ENCODE measurements at regions not wholly inside any gene's neighbourhood (a gene's known extent, or its start where the extent isn't known, plus 50 kb on each side); places are given as distances from the start of the nearest gene placed in this dataset.
"Not testable (repeated sequence)": the region's sequence is repeated elsewhere in the genome, so short reads cannot be mapped to it uniquely, and the experiment has no call there.

DNA sequence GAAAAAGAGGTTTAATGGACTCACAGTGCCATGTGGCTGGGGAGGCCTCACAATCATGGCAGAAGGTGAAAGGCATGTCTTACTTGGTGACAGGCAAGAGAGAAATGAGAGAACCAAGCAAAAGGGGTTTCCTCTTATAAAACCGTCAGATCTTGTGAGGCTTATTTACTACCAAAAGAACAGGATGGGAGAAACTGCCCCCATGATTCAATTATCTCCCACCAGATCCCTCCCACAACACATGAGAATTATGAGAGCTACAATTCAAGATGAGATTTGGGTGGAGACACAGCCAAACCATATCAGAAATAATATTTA, 340.8 kb upstream of the TBC1D5 start:
- not testable (repeated sequence) for H3K79me2 ChIP-seq (ENCODE audit: control insufficient read depth, insufficient read depth, low read length, unreplicated experiment)

DNA sequence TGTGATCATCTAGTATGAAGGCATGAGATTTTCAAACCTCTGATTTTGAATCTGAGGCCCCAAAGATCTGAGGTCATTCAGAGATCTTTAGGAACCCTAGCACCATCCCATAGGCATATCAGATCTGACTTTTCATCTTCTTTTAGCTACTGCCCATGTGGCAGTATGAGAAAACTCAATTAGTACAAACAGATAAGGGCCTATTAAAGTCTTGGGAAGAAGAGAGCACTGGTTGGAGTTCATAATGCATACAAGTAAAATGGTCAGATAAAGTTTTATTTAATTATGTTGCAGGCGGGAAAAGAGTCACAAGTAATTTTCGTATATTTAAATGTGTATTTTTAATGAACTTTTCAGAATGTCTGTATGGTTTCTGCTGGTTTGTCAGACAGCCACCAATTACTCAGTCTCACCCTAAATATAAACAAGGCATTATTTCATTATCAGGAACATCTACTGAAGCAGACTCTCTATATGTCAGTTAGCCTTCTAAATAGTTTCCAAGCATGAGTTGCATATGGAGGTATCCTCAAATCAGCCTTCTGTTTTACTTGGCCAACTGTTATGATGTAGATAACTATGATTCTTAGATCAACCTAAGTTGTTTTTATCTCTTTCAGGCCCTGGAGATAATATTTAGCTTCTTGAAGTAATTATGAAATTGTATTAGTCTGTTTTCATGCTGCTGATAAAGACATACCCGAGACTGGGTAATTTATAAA, 340.3 kb upstream of the TBC1D5 start:
- Histone ChIP-seq H2AFZ (ENCODE audit: low read length, unreplicated experiment) (no peak overlapping the region), H3K27ac (ENCODE audit: low read depth, low read length) (no peak overlapping the region), H3K4me1 (ENCODE audit: control insufficient read depth, insufficient read depth, low read length, unreplicated experiment) (peaks cover 12% of the 10 kb centered on the region), H3K27me3 (ENCODE audit: insufficient read depth, low read length) (no peaks in the 10 kb centered on the region), H3K36me3 (ENCODE audit: insufficient read depth, low read length) (no peaks in the 10 kb centered on the region), H3K79me2 (ENCODE audit: control insufficient read depth, insufficient read depth, low read length, unreplicated experiment) (no peaks in the 10 kb centered on the region), H3K4me3 (ENCODE audit: low read depth, low read length) (no peak overlapping the region)

More for the DNA sequence above, 340.8 kb upstream of the TBC1D5 start:
- not testable (repeated sequence) for H3K4me3 ChIP-seq (ENCODE audit: low read depth, low read length); H3K27me3 ChIP-seq (ENCODE audit: insufficient read depth, low read length); H3K27ac ChIP-seq (ENCODE audit: low read depth, low read length); H3K36me3 ChIP-seq (ENCODE audit: insufficient read depth, low read length); H2AFZ ChIP-seq (ENCODE audit: low read length, unreplicated experiment)
- peaks cover 12% of the 10 kb centered on the region for H3K4me1 ChIP-seq (ENCODE audit: control insufficient read depth, insufficient read depth, low read length, unreplicated experiment)

DNA sequence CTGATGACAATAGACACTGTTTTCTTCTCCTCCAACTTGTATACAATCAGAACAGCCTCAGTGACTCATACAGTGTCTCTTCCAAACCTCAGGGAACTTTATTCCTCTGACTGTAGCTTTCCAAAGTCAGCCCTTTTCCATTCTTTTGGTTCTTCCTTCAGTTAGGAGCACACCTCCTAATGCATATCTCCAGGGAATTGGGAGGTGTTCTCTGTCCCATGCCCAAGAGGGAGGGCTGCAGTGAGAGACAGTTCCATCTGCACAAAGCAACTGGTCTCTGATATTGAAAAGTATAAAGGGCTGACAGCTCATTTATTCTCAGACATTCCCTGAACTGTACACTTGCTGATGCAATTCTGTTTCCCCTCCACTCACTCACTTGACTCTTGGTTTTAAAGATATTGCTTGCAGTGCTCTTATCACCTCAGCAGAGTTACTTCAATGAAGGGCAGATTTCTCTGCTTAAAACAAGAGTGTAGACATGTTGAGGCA, 337.8 kb upstream of the TBC1D5 start:
- Histone ChIP-seq H3K4me3 (ENCODE audit: low read depth, low read length) (no peak overlapping the region; the same call in 1 of the 2 replicates), H3K79me2 (ENCODE audit: control insufficient read depth, insufficient read depth, low read length, unreplicated experiment) (no peaks in the 10 kb centered on the region), H2AFZ (ENCODE audit: low read length, unreplicated experiment) (no peak overlapping the region), H3K4me1 (ENCODE audit: control insufficient read depth, insufficient read depth, low read length, unreplicated experiment) (peaks cover 12% of the 10 kb centered on the region), H3K36me3 (ENCODE audit: insufficient read depth, low read length) (no peaks in the 10 kb centered on the region), H3K27me3 (ENCODE audit: insufficient read depth, low read length) (no peaks in the 10 kb centered on the region), H3K27ac (ENCODE audit: low read depth, low read length) (peak overlapping the region; percentile 5; the same call in 1 of the 2 replicates)

DNA sequence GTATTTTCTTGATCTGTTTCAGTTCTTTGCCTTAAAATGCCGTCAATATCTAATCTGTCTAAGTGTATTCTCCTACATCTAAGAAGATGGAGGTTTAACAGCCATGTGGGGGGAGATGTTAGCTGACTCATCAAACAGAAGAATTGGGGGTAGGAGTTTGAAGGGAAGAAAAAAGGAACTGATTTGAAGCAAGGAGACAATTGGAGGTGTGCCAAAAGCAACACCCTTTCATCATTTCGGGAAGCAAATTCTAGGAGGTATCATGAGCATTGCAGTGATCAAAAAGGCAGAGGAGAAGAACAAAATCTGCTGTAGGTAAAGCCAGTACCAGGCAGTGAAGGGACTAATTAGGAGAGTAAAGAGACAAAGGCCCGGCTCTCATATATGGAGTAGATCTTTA, 337.3 kb upstream of the TBC1D5 start:
- peak overlapping the region; percentile 5; the same call in 1 of the 2 replicates for H3K27ac ChIP-seq (ENCODE audit: low read depth, low read length)
- H2AFZ ChIP-seq (ENCODE audit: low read length, unreplicated experiment), result peak overlapping the region; percentile 67

DNA sequence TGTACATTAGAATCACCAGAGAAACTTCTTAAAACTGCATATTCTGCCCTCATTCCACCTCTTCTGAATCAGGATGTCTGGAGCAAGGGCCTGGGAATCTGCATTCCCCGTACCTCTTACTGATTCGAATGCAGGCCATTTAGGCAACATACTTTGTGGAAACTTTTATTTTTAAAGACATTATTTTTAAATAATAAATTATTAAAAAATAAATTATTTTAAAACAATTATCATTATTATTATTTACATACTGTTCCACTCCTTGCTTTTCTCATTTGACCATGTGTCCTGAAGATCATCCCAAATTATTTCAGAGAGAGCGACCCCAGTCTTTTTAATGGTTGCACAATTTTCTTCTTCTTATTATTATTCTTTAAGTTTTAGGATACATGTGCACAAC, 336.6 kb upstream of the TBC1D5 start:
- no peak overlapping the region for H3K4me3 ChIP-seq (ENCODE audit: low read depth, low read length)
- no peaks in the 10 kb centered on the region for H3K27me3 ChIP-seq (ENCODE audit: insufficient read depth, low read length)
- no peaks in the 10 kb centered on the region for H3K36me3 ChIP-seq (ENCODE audit: insufficient read depth, low read length)
- peaks cover 12% of the 10 kb centered on the region for H3K4me1 ChIP-seq (ENCODE audit: control insufficient read depth, insufficient read depth, low read length, unreplicated experiment)
- H3K27ac ChIP-seq (ENCODE audit: low read depth, low read length), result no peak overlapping the region
- H3K79me2 ChIP-seq (ENCODE audit: control insufficient read depth, insufficient read depth, low read length, unreplicated experiment), result no peaks in the 10 kb centered on the region
- H2AFZ ChIP-seq (ENCODE audit: low read length, unreplicated experiment), result no peak overlapping the region

More for the DNA sequence above, 337.3 kb upstream of the TBC1D5 start:
- Histone ChIP-seq H3K27me3 (ENCODE audit: insufficient read depth, low read length) (no peaks in the 10 kb centered on the region), H3K4me3 (ENCODE audit: low read depth, low read length) (no peak overlapping the region), H3K4me1 (ENCODE audit: control insufficient read depth, insufficient read depth, low read length, unreplicated experiment) (peaks cover 12% of the 10 kb centered on the region), H3K36me3 (ENCODE audit: insufficient read depth, low read length) (no peaks in the 10 kb centered on the region), H3K79me2 (ENCODE audit: control insufficient read depth, insufficient read depth, low read length, unreplicated experiment) (no peaks in the 10 kb centered on the region)

DNA sequence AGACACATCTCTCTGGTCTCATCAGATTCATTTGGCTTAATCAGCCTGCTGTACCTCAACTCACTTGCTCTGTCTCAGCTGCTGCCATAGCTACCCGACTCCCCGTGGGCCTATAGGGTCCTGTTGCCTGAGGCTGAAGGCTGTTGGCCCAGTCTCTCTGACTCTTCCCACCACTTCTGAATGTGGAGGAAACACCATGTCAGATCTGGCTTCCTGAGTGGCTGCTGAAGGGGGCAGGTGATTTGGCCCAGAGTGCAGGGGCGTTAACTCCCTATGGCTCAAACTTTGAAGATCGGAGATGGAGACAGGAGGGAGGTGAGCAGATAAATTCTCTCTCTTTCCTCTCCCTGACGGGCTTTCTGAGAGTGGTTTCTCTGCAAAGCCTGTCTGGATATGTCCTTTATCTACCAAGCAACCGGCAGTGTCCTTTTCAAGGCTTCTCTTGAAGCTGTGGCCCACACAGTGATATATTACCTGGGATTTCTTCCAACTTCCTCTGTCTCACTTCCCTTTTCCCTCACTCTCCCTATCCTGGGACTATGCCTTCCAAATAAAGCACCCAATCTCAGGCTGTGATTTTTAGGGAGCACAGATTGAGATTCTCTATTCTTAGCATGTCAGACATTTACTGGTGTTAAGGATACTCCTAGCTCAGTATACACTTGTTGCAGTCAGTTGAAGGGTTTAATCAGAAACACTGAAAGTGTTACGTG, 334.9 kb upstream of the TBC1D5 start:
- H3K4me3 ChIP-seq (ENCODE audit: low read depth, low read length), result no peak overlapping the region
- H3K79me2 ChIP-seq (ENCODE audit: control insufficient read depth, insufficient read depth, low read length, unreplicated experiment), result no peaks in the 10 kb centered on the region
- no peak overlapping the region for H3K27ac ChIP-seq (ENCODE audit: low read depth, low read length)
- no peaks in the 10 kb centered on the region for H3K27me3 ChIP-seq (ENCODE audit: insufficient read depth, low read length)
- no peak overlapping the region for H2AFZ ChIP-seq (ENCODE audit: low read length, unreplicated experiment)
- H3K36me3 ChIP-seq (ENCODE audit: insufficient read depth, low read length), result no peaks in the 10 kb centered on the region
- peaks cover 12% of the 10 kb centered on the region for H3K4me1 ChIP-seq (ENCODE audit: control insufficient read depth, insufficient read depth, low read length, unreplicated experiment)

DNA sequence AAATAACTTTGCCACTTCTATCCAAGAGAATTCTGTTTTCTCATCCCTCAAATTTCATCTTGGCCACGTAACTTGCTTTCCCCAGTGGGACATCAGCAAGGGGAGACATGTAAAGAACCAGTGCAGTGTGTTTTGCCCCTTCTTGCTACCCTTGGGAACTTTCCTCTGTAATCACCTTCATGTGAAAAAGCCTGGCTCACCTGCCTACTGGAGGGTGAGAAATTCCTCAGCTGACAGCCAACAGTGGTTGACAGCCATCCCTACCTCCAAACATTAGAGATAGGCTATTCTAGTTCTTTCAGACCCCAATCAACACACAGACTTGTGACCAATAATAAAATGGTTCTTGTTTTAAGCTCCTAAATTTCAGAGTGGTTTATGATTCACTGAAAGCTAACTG, 333.9 kb upstream of the TBC1D5 start:
- Histone ChIP-seq H3K4me3 (ENCODE audit: low read depth, low read length) (no peak overlapping the region), H3K36me3 (ENCODE audit: insufficient read depth, low read length) (no peaks in the 10 kb centered on the region), H3K79me2 (ENCODE audit: control insufficient read depth, insufficient read depth, low read length, unreplicated experiment) (no peaks in the 10 kb centered on the region), H3K27ac (ENCODE audit: low read depth, low read length) (no peak overlapping the region), H3K4me1 (ENCODE audit: control insufficient read depth, insufficient read depth, low read length, unreplicated experiment) (peaks cover 12% of the 10 kb centered on the region), H2AFZ (ENCODE audit: low read length, unreplicated experiment) (no peak overlapping the region), H3K27me3 (ENCODE audit: insufficient read depth, low read length) (no peaks in the 10 kb centered on the region)

DNA sequence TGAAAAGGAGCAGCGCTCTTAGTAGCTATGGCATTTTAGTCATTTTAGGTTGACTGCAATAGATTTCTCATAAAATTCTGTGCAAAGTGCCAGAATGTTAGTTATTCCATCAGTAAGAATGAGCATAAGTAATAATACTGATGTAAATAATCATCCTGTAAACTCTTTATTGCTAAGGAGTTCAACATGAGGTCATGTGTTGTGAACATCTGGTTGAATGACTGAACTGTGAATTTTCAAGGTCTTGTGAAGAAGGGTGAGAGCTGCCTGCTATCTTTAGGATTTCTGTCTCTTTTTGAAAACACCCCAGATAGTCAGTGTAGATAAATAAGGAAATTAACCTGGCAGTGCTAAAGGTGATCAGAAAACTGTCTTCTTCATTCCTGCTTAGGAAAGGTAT, 333.4 kb upstream of the TBC1D5 start:
- Histone ChIP-seq H3K27ac (ENCODE audit: low read depth, low read length) (no peak overlapping the region), H3K27me3 (ENCODE audit: insufficient read depth, low read length) (no peaks in the 10 kb centered on the region), H2AFZ (ENCODE audit: low read length, unreplicated experiment) (no peak overlapping the region), H3K4me3 (ENCODE audit: low read depth, low read length) (no peak overlapping the region), H3K36me3 (ENCODE audit: insufficient read depth, low read length) (no peaks in the 10 kb centered on the region), H3K79me2 (ENCODE audit: control insufficient read depth, insufficient read depth, low read length, unreplicated experiment) (no peaks in the 10 kb centered on the region), H3K4me1 (ENCODE audit: control insufficient read depth, insufficient read depth, low read length, unreplicated experiment) (peaks cover 12% of the 10 kb centered on the region)

DNA sequence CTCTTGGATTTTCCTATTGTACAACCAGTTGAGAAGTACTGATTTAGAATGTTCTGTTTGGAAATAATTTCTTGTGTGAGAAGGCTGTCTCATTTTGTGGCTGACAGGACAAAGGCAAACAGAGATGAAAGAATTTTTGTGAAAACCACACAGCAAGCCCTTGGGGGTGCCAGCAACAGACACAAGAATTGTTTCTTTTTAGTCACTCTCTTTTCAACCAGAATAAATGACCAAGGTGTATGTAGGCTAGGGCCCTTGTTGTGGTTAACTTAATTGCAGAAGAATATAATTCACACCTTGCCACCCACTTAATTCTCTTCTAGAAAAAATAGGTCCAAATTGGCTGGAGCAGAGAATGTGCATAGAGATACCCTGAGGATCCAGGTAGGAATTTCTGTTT, 329.4 kb upstream of the TBC1D5 start:
- no peaks in the 10 kb centered on the region for H3K36me3 ChIP-seq (ENCODE audit: insufficient read depth, low read length)
- no peaks in the 10 kb centered on the region for H3K79me2 ChIP-seq (ENCODE audit: control insufficient read depth, insufficient read depth, low read length, unreplicated experiment)
- no peak overlapping the region for H3K27ac ChIP-seq (ENCODE audit: low read depth, low read length)
- no peaks in the 10 kb centered on the region for H3K27me3 ChIP-seq (ENCODE audit: insufficient read depth, low read length)
- H3K4me3 ChIP-seq (ENCODE audit: low read depth, low read length), result no peak overlapping the region
- peaks cover 14% of the 10 kb centered on the region for H3K4me1 ChIP-seq (ENCODE audit: control insufficient read depth, insufficient read depth, low read length, unreplicated experiment)
- H2AFZ ChIP-seq (ENCODE audit: low read length, unreplicated experiment), result no peak overlapping the region

DNA sequence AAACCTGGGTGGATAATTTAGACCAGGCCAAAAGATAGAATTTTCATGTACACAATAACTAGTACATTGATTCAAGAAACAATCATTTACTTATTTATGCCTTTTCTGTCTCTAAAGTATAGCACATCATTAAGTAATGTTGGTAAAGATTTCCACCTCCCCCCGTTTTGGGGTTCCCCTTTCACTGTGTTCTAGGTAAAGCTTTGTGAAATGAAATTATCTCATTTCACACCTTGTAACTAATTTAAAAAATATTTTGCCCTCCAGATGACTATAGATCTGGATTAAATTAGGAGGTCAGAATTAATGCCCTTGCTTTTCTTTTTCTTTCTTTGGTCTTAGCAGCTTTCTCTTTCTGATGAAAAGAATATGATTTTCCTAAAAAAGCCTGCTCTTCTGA, 328.5 kb upstream of the TBC1D5 start:
- H3K36me3 ChIP-seq (ENCODE audit: insufficient read depth, low read length), result no peaks in the 10 kb centered on the region
- H2AFZ ChIP-seq (ENCODE audit: low read length, unreplicated experiment), result no peak overlapping the region
- H3K4me3 ChIP-seq (ENCODE audit: low read depth, low read length), result no peak overlapping the region
- no peaks in the 10 kb centered on the region for H3K79me2 ChIP-seq (ENCODE audit: control insufficient read depth, insufficient read depth, low read length, unreplicated experiment)
- H3K4me1 ChIP-seq (ENCODE audit: control insufficient read depth, insufficient read depth, low read length, unreplicated experiment), result peaks cover 14% of the 10 kb centered on the region
- H3K27ac ChIP-seq (ENCODE audit: low read depth, low read length), result no peak overlapping the region
- no peaks in the 10 kb centered on the region for H3K27me3 ChIP-seq (ENCODE audit: insufficient read depth, low read length)

DNA sequence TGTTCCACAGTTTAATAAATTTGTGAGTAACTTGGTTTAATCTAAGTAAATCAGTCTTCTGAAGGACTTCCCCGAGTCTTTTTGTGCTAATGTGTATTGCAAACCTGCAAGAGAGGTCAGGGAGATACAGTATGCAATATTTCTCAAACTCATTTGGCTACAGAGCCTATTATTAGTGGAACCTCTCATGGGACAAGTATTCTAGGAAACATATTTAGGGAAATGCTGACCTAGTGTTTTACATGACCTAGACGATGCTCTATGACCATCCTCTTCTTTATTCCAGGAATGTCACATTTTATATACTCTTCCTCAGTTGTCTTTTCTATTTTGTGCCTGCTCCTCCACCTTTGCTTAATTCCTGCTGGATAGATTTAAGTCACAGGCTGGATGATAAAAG, 327.8 kb upstream of the TBC1D5 start:
- Histone ChIP-seq H3K27me3 (ENCODE audit: insufficient read depth, low read length) (no peaks in the 10 kb centered on the region), H3K36me3 (ENCODE audit: insufficient read depth, low read length) (no peaks in the 10 kb centered on the region), H3K4me1 (ENCODE audit: control insufficient read depth, insufficient read depth, low read length, unreplicated experiment) (peaks cover 14% of the 10 kb centered on the region), H3K27ac (ENCODE audit: low read depth, low read length) (no peak overlapping the region), H3K79me2 (ENCODE audit: control insufficient read depth, insufficient read depth, low read length, unreplicated experiment) (no peaks in the 10 kb centered on the region), H3K4me3 (ENCODE audit: low read depth, low read length) (no peak overlapping the region), H2AFZ (ENCODE audit: low read length, unreplicated experiment) (no peak overlapping the region)

Data from ACC112 (cell line).